ENCODE measurements at regions not wholly inside any gene's neighbourhood (a gene's known extent, or its start where the extent isn't known, plus 50 kb on each side); places are given as distances from the start of the nearest gene placed in this dataset.

DNA sequence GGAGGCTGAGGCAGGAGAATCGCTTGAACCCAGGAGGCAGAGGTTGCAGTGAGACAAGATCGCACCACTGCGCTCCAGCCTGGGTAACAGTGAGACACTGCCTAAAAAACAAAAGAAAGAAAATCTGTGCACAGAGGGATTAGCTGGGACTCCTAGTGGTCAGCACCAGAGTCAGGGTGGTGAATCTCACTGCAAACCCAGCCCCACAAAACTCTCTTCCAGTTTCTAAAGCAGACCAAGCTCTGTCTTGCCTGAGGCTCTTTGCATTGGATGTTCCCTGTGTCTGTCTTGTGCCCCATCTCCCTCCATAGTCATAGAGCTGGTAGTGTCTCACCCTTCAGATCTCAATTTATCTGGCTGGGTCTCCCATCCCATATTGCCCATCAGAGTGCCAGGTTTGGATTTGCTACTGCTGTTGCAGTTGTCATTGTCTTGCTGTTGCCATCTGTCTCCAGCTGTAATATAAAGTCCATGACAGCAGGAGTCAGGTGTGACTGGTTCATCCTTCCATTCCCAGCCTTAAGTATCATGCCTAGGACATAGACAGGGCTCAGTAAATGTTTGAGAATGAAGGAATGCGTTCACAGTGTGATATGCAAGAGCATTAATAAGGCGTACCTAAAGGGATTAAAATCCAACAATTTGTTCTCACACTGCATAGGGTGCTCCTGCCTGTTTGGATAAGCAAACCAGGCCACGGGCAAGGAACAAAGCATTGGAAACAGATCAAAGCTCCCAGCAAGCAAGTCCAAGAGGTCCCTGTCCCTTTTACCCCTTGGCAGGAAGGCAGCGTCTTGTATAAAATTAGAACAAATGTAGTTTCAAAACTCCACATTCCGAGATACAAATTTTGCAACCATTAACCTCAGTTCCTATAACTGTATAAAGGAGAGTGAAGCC lies 614.6 kb upstream of the CDH5 start:
- CTCF ChIA-PET: no interaction called here
- Histone ChIP-seq H3K9ac (ENCODE audit: low read depth, low read length) (no peak overlapping the region), H3K9me3 (ENCODE audit: control insufficient read depth, insufficient read depth, low read length) (no peaks in the 10 kb centered on the region), H3K23ac (ENCODE audit: low read depth, low read length) (no peak overlapping the region), H2BK5ac (ENCODE audit: low read depth, low read length, poor library complexity, severe bottlenecking) (no peak overlapping the region), H2AK9ac (replicated peaks; ENCODE audit: low read depth, low read length, poor library complexity) (no peak overlapping the region), H3K56ac (ENCODE audit: extremely low read depth, insufficient read depth, low read length) (no peak overlapping the region), H3K36me3 (ENCODE audit: control insufficient read depth, insufficient read depth, low read length) (no peaks in the 10 kb centered on the region), H4K91ac (ENCODE audit: insufficient read depth, low read depth, low read length) (no peak overlapping the region; the same call in 1 of the 2 replicates), H3K14ac (replicated peaks; ENCODE audit: low read depth, low read length) (no peak overlapping the region), H4K8ac (ENCODE audit: low read depth in 2 of 2, low read length in 2 of 2) (no peak overlapping the region), H3K27me3 (ENCODE audit: control insufficient read depth, insufficient read depth, low read length) (peaks cover 23% of the 10 kb centered on the region), H3K9me1 (ENCODE audit: insufficient read depth, low read length) (no peaks in the 10 kb centered on the region; the same call in 1 of the 2 replicates), H4K5ac (ENCODE audit: low read depth, low read length) (no peak overlapping the region; the same call in 1 of the 2 replicates), H3K4me3 (ENCODE audit: insufficient read depth, low read depth, low read length) (no peak overlapping the region), H4K20me1 (ENCODE audit: insufficient read depth, low read length) (no peaks in the 10 kb centered on the region), H2AK5ac (ENCODE audit: low read depth, low read length) (no peak overlapping the region), H3K4me2 (ENCODE audit: low read depth, low read length) (no peak overlapping the region), H2AFZ (replicated peaks; ENCODE audit: low read length, poor library complexity) (no peak overlapping the region), H3K18ac (ENCODE audit: low read depth, low read length) (peak overlapping the region; percentile 43; the same call in 1 of the 2 replicates), H3K79me1 (ENCODE audit: low read depth in 1 of 2, low read length in 2 of 2) (no peaks in the 10 kb centered on the region), H3K4ac (ENCODE audit: low read depth, low read length) (no peak overlapping the region), H3K27ac (ENCODE audit: insufficient read depth, low read length) (no peak overlapping the region), H2BK20ac (ENCODE audit: low read depth, low read length) (no peak overlapping the region), H2BK120ac (ENCODE audit: low read depth, low read length) (no peak overlapping the region), H2BK15ac (ENCODE audit: low read depth, low read length) (no peak overlapping the region), H3K4me1 (ENCODE audit: control insufficient read depth, insufficient read depth, low read length) (peaks cover 13% of the 10 kb centered on the region; the same call in 1 of the 2 replicates)
- intact Hi-C loops (cut with micrococcal nuclease) (loop anchor here (10.0 kb wide), 1 partner anchor 403 kb away; no protein-coding TSS in a partner anchor), in situ Hi-C loops (cut with MboI; ENCODE audit: low sequenced_read_pairs) (no loop called here), dilution Hi-C loops (cut with HindIII; ENCODE audit: low sequenced_read_pairs, unreplicated experiment) (no loop called here)
- WGBS, 2 experiments (ENCODE audit: extremely low coverage in 2 of 2, insufficient read length in 1 of 2): no CpG with 5 or more reads among the region's 8 CpGs
- no peak for DNase-seq
- POLR2A ChIA-PET (ENCODE audit: unreplicated experiment): no interaction called here
- BruUV-seq (replicated peaks): no TSS peak
- ATAC-seq (ENCODE audit: low read depth): no peak
- TF ChIP-seq POLR2A (IDR thresholded peaks at IDR 0.05; ENCODE audit: low read depth, low read length) (no peak), CHD1 (IDR thresholded peaks at IDR 0.05; ENCODE audit: low read depth, low read length) (no peak), MAFK (IDR thresholded peaks at IDR 0.05; ENCODE audit: low read depth, low read length) (no peak), CEBPB (IDR thresholded peaks at IDR 0.05; ENCODE audit: low read depth, low read length) (no peak), MAZ (IDR thresholded peaks at IDR 0.05; ENCODE audit: borderline replicate concordance, low read depth, low read length) (no peak), RAD21 (IDR thresholded peaks at IDR 0.05; ENCODE audit: low read length) (no peak), FOS (IDR thresholded peaks at IDR 0.05; ENCODE audit: low read depth, low read length) (no peak), NFE2L2 (IDR thresholded peaks at IDR 0.05; ENCODE audit: low read depth, low read length) (no peak), RCOR1 (IDR thresholded peaks at IDR 0.05; ENCODE audit: insufficient replicate concordance, low read length) (no peak), MXI1 (IDR thresholded peaks at IDR 0.05; ENCODE audit: borderline replicate concordance, low read depth, low read length) (no peak), RFX5 (IDR thresholded peaks at IDR 0.05; ENCODE audit: low read depth, low read length) (no peak), SMC3 (IDR thresholded peaks at IDR 0.05; ENCODE audit: low read depth, low read length) (no peak)
- TF ChIP-seq, protein P1, sequence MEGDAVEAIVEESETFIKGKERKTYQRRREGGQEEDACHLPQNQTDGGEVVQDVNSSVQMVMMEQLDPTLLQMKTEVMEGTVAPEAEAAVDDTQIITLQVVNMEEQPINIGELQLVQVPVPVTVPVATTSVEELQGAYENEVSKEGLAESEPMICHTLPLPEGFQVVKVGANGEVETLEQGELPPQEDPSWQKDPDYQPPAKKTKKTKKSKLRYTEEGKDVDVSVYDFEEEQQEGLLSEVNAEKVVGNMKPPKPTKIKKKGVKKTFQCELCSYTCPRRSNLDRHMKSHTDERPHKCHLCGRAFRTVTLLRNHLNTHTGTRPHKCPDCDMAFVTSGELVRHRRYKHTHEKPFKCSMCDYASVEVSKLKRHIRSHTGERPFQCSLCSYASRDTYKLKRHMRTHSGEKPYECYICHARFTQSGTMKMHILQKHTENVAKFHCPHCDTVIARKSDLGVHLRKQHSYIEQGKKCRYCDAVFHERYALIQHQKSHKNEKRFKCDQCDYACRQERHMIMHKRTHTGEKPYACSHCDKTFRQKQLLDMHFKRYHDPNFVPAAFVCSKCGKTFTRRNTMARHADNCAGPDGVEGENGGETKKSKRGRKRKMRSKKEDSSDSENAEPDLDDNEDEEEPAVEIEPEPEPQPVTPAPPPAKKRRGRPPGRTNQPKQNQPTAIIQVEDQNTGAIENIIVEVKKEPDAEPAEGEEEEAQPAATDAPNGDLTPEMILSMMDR (conservative IDR thresholded peaks at IDR 0.05; ENCODE audit: low read depth, low read length): no peak
- TF ChIP-seq, protein P2, sequence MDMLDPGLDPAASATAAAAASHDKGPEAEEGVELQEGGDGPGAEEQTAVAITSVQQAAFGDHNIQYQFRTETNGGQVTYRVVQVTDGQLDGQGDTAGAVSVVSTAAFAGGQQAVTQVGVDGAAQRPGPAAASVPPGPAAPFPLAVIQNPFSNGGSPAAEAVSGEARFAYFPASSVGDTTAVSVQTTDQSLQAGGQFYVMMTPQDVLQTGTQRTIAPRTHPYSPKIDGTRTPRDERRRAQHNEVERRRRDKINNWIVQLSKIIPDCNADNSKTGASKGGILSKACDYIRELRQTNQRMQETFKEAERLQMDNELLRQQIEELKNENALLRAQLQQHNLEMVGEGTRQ (IDR thresholded peaks at IDR 0.05; ENCODE audit: low read depth, low read length): no peak
- TF ChIP-seq, protein P3, sequence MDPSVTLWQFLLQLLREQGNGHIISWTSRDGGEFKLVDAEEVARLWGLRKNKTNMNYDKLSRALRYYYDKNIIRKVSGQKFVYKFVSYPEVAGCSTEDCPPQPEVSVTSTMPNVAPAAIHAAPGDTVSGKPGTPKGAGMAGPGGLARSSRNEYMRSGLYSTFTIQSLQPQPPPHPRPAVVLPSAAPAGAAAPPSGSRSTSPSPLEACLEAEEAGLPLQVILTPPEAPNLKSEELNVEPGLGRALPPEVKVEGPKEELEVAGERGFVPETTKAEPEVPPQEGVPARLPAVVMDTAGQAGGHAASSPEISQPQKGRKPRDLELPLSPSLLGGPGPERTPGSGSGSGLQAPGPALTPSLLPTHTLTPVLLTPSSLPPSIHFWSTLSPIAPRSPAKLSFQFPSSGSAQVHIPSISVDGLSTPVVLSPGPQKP (IDR thresholded peaks at IDR 0.05; ENCODE audit: borderline replicate concordance, low read depth, low read length): no peak
